ENCODE measurements at regions not wholly inside any gene's neighbourhood (a gene's known extent, or its start where the extent isn't known, plus 50 kb on each side); places are given as distances from the start of the nearest gene placed in this dataset.

DNA sequence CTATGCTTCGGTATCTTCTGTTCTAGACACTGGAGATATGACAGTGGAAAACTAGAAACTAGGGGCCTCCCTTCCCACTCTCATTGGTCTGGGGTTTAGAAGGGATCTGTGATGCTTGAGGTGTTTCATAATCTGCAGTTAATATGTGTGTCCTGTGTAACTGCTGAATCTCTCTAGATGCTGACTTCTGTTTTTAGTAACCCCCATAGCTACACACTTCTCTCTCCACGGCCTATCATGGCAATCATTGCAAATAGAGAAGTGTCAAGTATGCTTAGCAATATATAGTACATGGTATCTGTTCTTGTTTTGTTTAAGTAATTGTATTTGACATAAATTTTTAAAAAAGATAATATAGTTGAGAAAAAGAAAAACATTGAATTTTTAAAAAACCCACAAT is 394.6 kb upstream of the MMS22L start:
- no peak for DNase-seq
- no peaks in the 10 kb centered on the region for H3K9me3 ChIP-seq
- TF ChIP-seq POLR2A (IDR thresholded peaks at IDR 0.05), result no peak
- TF ChIP-seq, protein P1, sequence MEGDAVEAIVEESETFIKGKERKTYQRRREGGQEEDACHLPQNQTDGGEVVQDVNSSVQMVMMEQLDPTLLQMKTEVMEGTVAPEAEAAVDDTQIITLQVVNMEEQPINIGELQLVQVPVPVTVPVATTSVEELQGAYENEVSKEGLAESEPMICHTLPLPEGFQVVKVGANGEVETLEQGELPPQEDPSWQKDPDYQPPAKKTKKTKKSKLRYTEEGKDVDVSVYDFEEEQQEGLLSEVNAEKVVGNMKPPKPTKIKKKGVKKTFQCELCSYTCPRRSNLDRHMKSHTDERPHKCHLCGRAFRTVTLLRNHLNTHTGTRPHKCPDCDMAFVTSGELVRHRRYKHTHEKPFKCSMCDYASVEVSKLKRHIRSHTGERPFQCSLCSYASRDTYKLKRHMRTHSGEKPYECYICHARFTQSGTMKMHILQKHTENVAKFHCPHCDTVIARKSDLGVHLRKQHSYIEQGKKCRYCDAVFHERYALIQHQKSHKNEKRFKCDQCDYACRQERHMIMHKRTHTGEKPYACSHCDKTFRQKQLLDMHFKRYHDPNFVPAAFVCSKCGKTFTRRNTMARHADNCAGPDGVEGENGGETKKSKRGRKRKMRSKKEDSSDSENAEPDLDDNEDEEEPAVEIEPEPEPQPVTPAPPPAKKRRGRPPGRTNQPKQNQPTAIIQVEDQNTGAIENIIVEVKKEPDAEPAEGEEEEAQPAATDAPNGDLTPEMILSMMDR (IDR thresholded peaks at IDR 0.05), result no peak
- no peaks in the 10 kb centered on the region for H3K27me3 ChIP-seq
- no peak overlapping the region for H3K27ac ChIP-seq
- no peaks in the 10 kb centered on the region for H3K4me1 ChIP-seq
- H3K36me3 ChIP-seq, result no peaks in the 10 kb centered on the region
- H3K4me3 ChIP-seq, result no peak overlapping the region

- Histone ChIP-seq H3K4me1 (no peaks in the 10 kb centered on the region), H3K9me3 (no peaks in the 10 kb centered on the region), H3K36me3 (no peaks in the 10 kb centered on the region), H3K27ac (no peak overlapping the region), H3K4me3 (no peak overlapping the region), H3K27me3 (no peaks in the 10 kb centered on the region)
- TF ChIP-seq, protein P1 (IDR thresholded peaks at IDR 0.05), result no peak
- TF ChIP-seq POLR2A (IDR thresholded peaks at IDR 0.05), result no peak
- DNase-seq, result no peak
These were observed 404.9 kb upstream of the MMS22L start for GRCh38 chr6:97687916-97688315.

GRCh38 chr6:97689078-97689754 is 406.2 kb upstream of the MMS22L start:
- no peak for DNase-seq
- Histone ChIP-seq H3K4me3 (no peak overlapping the region), H3K4me1 (no peaks in the 10 kb centered on the region), H3K27me3 (no peaks in the 10 kb centered on the region), H3K9me3 (no peaks in the 10 kb centered on the region), H3K27ac (no peak overlapping the region), H3K36me3 (no peaks in the 10 kb centered on the region)
- TF ChIP-seq POLR2A (IDR thresholded peaks at IDR 0.05), result no peak
- TF ChIP-seq, protein P1 (IDR thresholded peaks at IDR 0.05), result no peak

GRCh38 chr6:97697456-97697855 is 414.4 kb upstream of the MMS22L start:
- Histone ChIP-seq H3K4me1 (no peaks in the 10 kb centered on the region), H3K9me3 (no peaks in the 10 kb centered on the region), H3K27me3 (no peaks in the 10 kb centered on the region), H3K27ac (no peak overlapping the region), H3K4me3 (no peak overlapping the region), H3K36me3 (no peaks in the 10 kb centered on the region)
- no peak for DNase-seq
- TF ChIP-seq, protein P1 (IDR thresholded peaks at IDR 0.05), result no peak
- no peak for TF ChIP-seq POLR2A (IDR thresholded peaks at IDR 0.05)

DNA sequence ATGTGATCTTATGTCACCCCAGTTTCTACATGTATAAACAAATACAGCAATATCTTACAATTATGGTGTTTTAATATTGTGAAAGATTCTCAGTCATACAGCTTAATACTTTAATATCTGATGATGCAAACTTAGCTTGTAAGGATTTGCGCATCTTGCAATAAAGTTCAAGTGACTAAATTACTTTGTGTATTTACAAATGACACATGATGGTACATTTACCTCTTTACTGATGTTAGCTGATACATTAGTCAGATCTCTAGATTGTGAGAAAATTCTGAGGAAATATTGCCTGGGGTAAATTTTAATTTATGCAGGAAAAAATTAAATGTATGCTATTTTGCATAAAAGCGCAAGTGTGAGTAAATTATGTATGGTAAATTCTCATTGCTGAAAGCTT is 418.8 kb upstream of the MMS22L start:
- TF ChIP-seq, protein P1 (IDR thresholded peaks at IDR 0.05), result no peak
- no peak for TF ChIP-seq POLR2A (IDR thresholded peaks at IDR 0.05)
- H3K4me1 ChIP-seq, result no peaks in the 10 kb centered on the region
- no peaks in the 10 kb centered on the region for H3K27me3 ChIP-seq
- no peak overlapping the region for H3K4me3 ChIP-seq
- H3K9me3 ChIP-seq, result no peaks in the 10 kb centered on the region
- no peak overlapping the region for H3K27ac ChIP-seq
- no peaks in the 10 kb centered on the region for H3K36me3 ChIP-seq
- no peak for DNase-seq

- TF ChIP-seq POLR2A (IDR thresholded peaks at IDR 0.05), result no peak
- TF ChIP-seq, protein P1 (IDR thresholded peaks at IDR 0.05), result no peak
- DNase-seq, result no peak
- H3K27me3 ChIP-seq, result no peaks in the 10 kb centered on the region
- no peaks in the 10 kb centered on the region for H3K4me1 ChIP-seq
- no peaks in the 10 kb centered on the region for H3K36me3 ChIP-seq
- H3K27ac ChIP-seq, result no peak overlapping the region
- H3K9me3 ChIP-seq, result no peaks in the 10 kb centered on the region
- no peak overlapping the region for H3K4me3 ChIP-seq
These were observed 419.2 kb upstream of the MMS22L start for GRCh38 chr6:97702248-97702647.
